Testis (tissue), 2 donors: ENCODE measurements at regions not wholly inside any gene's neighbourhood (a gene's known extent, or its start where the extent isn't known, plus 50 kb on each side); places are given as distances from the start of the nearest gene placed in this dataset.

Experiments
- DNase-seq: peaks from one replicate; pipeline ENCODE4 v3.0.0-alpha.2; 2019
- H3K27ac ChIP-seq, 2 donors: fragments of 200-600 bp; sonication (generic); one replicate each; pipeline ENCODE4 v1.5.1; 2019
- H3K27me3 ChIP-seq: fragments of 200-600 bp; sonication (generic); one replicate; pipeline ENCODE4 v1.5.1; 2019
- H3K36me3 ChIP-seq: fragments of 200-600 bp; sonication (generic); one replicate; pipeline ENCODE4 v1.5.1; 2017; ENCODE audit warnings: low read depth; ENCODE audit errors: missing control alignments
- H3K4me1 ChIP-seq: fragments of 200-600 bp; sonication (generic); one replicate; pipeline ENCODE4 v1.5.1; 2019
- H3K4me3 ChIP-seq, 2 donors: fragments of 200-600 bp; sonication (generic); one replicate each; pipeline ENCODE4 v1.5.1; 2017 to 2019
- H3K9me3 ChIP-seq: fragments of 200-600 bp; sonication (generic); one replicate; pipeline ENCODE4 v1.5.1; 2017
- CTCF ChIP-seq, 3 experiments: fragments of 450-650 bp in 2 of 3; fragments of 200-600 bp in 1 of 3; sonication (generic) in 1 of 3; IDR thresholded peaks; one replicate each; pipeline ENCODE4 v1.5.1; 2016 to 2019; ENCODE audit warnings: antibody characterized with exemption in 3 of 3, mild to moderate bottlenecking in 2 of 3, moderate library complexity in 1 of 3
- POLR2A ChIP-seq: fragments of 450-650 bp; IDR thresholded peaks from one replicate; pipeline ENCODE4 v1.6.1; 2017; ENCODE audit warnings: antibody characterized with exemption, mild to moderate bottlenecking, moderate library complexity
- WGBS, 2 donors: methylation state at CpG; one replicate each; pipeline ENCODE4 v1.1.5; 2018; 5-methylcytosine and 5-hydroxymethylcytosine counted together
- intact Hi-C: fragments of 100-400 bp; cut with DNase I; formaldehyde crosslinking; loops from one replicate; pipeline ENCODE4 v1.15.1; 2023; ENCODE audit warnings: low total_unique reads

- DNase-seq: peak; percentile 61
- WGBS, 2 donors: 25 to 39% methylated on average over 4 of the region's 4 CpGs
- intact Hi-C loops: no loop called here
These were observed 1651.9 kb upstream of the MIR17HG start for GRCh38 chr13:89695343-89696257.

GRCh38 chr13:89701913-89702312 lies 1645.6 kb upstream of the MIR17HG start:
- H3K4me1 ChIP-seq: no peaks in the 10 kb centered on the region
- TF ChIP-seq CTCF (IDR thresholded peaks at IDR 0.05): no peak
- TF ChIP-seq POLR2A: no peak
- no peak for DNase-seq
- no peaks in the 10 kb centered on the region for H3K9me3 ChIP-seq
- H3K27me3 ChIP-seq: no peaks in the 10 kb centered on the region
- H3K36me3 ChIP-seq: no peaks in the 10 kb centered on the region
- WGBS, 2 donors: 40 to 45% methylated on average over 9 of the region's 9 CpGs
- H3K4me3 ChIP-seq: no peak overlapping the region
- intact Hi-C loops: no loop called here
- no peak overlapping the region for H3K27ac ChIP-seq

More at GRCh38 chr13:89695343-89696257, 1651.9 kb upstream of the MIR17HG start:
- Histone ChIP-seq H3K9me3 (no peaks in the 10 kb centered on the region), H3K27me3 (no peaks in the 10 kb centered on the region), H3K4me3 (no peak overlapping the region), H3K4me1 (no peaks in the 10 kb centered on the region), H3K27ac (no peak overlapping the region), H3K36me3 (no peaks in the 10 kb centered on the region)
- TF ChIP-seq CTCF (IDR thresholded peaks at IDR 0.05) (peak; percentile 36 to 66 (median 59)), POLR2A (no peak)

- H3K9me3 ChIP-seq: no peaks in the 10 kb centered on the region
- no peak for TF ChIP-seq CTCF (IDR thresholded peaks at IDR 0.05)
- TF ChIP-seq POLR2A: no peak
- no peaks in the 10 kb centered on the region for H3K36me3 ChIP-seq
- no peak for DNase-seq
- intact Hi-C loops: no loop called here
- H3K27ac ChIP-seq: no peak overlapping the region
- no peaks in the 10 kb centered on the region for H3K4me1 ChIP-seq
- H3K27me3 ChIP-seq: no peaks in the 10 kb centered on the region
- H3K4me3 ChIP-seq: no peak overlapping the region
These were observed 1643.4 kb upstream of the MIR17HG start for GRCh38 chr13:89704040-89704439.

- no peak for DNase-seq
- no peaks in the 10 kb centered on the region for H3K27me3 ChIP-seq
- intact Hi-C loops: no loop called here
- H3K27ac ChIP-seq: no peak overlapping the region
- WGBS, 2 donors: 86 to 89% methylated on average over 6 of the region's 6 CpGs
- no peaks in the 10 kb centered on the region for H3K9me3 ChIP-seq
- no peaks in the 10 kb centered on the region for H3K36me3 ChIP-seq
- H3K4me1 ChIP-seq: no peaks in the 10 kb centered on the region
- no peak for TF ChIP-seq CTCF (IDR thresholded peaks at IDR 0.05)
- TF ChIP-seq POLR2A: no peak
- no peak overlapping the region for H3K4me3 ChIP-seq
These were observed 1639.5 kb upstream of the MIR17HG start for GRCh38 chr13:89708013-89708412.

- Histone ChIP-seq H3K27me3 (no peaks in the 10 kb centered on the region), H3K36me3 (no peaks in the 10 kb centered on the region), H3K4me3 (no peak overlapping the region), H3K9me3 (no peaks in the 10 kb centered on the region), H3K27ac (no peak overlapping the region), H3K4me1 (no peaks in the 10 kb centered on the region)
- WGBS, 2 donors: 69 to 83% methylated on average over 4 of the region's 4 CpGs
- no peak for DNase-seq
- intact Hi-C loops: no loop called here
- TF ChIP-seq CTCF (IDR thresholded peaks at IDR 0.05): no peak
- no peak for TF ChIP-seq POLR2A
These were observed 1626.3 kb upstream of the MIR17HG start for GRCh38 chr13:89721216-89721615.
